ENCODE measurements at regions not wholly inside any gene's neighbourhood (a gene's known extent, or its start where the extent isn't known, plus 50 kb on each side); places are given as distances from the start of the nearest gene placed in this dataset.

GRCh38 chr10:113434950-113435349 is 117.9 kb upstream of the HABP2 start:
- H3K4me2 ChIP-seq (ENCODE audit: insufficient read depth, low read length): no peak overlapping the region
- no peak overlapping the region for H3K27ac ChIP-seq (ENCODE audit: low read length)
- H4K20me1 ChIP-seq (ENCODE audit: insufficient read depth, low read length): no peaks in the 10 kb centered on the region
- no peak overlapping the region for H2AFZ ChIP-seq (ENCODE audit: low read depth, low read length)
- H3K4me1 ChIP-seq (ENCODE audit: insufficient read depth, low read length): no peaks in the 10 kb centered on the region
- no peak for TF ChIP-seq CTCF (IDR thresholded peaks at IDR 0.05; ENCODE audit: borderline replicate concordance, extremely low read depth, low read length, poor library complexity, severe bottlenecking)
- no peak for TF ChIP-seq EZH2 (IDR thresholded peaks at IDR 0.05; ENCODE audit: borderline replicate concordance, low read depth, low read length, severe bottlenecking)
- H3K4me3 ChIP-seq (ENCODE audit: low read depth in 1 of 2, low read length in 2 of 2): no peak overlapping the region
- ATAC-seq (ENCODE audit: insufficient read depth, low read depth) (no peak), DNase-seq (no peak)
- no peak overlapping the region for H3K9ac ChIP-seq (ENCODE audit: low read depth, low read length)
- no peaks in the 10 kb centered on the region for H3K36me3 ChIP-seq (ENCODE audit: insufficient read depth, low read length)
- H3K9me3 ChIP-seq (ENCODE audit: insufficient read depth, low read length, severe bottlenecking): no peaks in the 10 kb centered on the region
- no peaks in the 10 kb centered on the region for H3K79me2 ChIP-seq (ENCODE audit: insufficient read depth, low read length)
- H3K27me3 ChIP-seq (ENCODE audit: insufficient read depth, low read length, poor library complexity): peaks cover 2% of the 10 kb centered on the region

- Histone ChIP-seq H3K27me3 (ENCODE audit: insufficient read depth, low read length, poor library complexity) (peaks cover 2% of the 10 kb centered on the region), H3K4me3 (ENCODE audit: low read depth in 1 of 2, low read length in 2 of 2) (no peak overlapping the region), H3K4me2 (ENCODE audit: insufficient read depth, low read length) (no peak overlapping the region), H3K79me2 (ENCODE audit: insufficient read depth, low read length) (no peaks in the 10 kb centered on the region), H3K36me3 (ENCODE audit: insufficient read depth, low read length) (no peaks in the 10 kb centered on the region), H3K9ac (ENCODE audit: low read depth, low read length) (no peak overlapping the region), H3K4me1 (ENCODE audit: insufficient read depth, low read length) (no peaks in the 10 kb centered on the region), H4K20me1 (ENCODE audit: insufficient read depth, low read length) (no peaks in the 10 kb centered on the region), H3K9me3 (ENCODE audit: insufficient read depth, low read length, severe bottlenecking) (no peaks in the 10 kb centered on the region), H3K27ac (ENCODE audit: low read length) (no peak overlapping the region), H2AFZ (ENCODE audit: low read depth, low read length) (no peak overlapping the region)
- DNase-seq (no peak), ATAC-seq (ENCODE audit: insufficient read depth, low read depth) (no peak)
- no peak for TF ChIP-seq EZH2 (IDR thresholded peaks at IDR 0.05; ENCODE audit: borderline replicate concordance, low read depth, low read length, severe bottlenecking)
- TF ChIP-seq CTCF (IDR thresholded peaks at IDR 0.05; ENCODE audit: borderline replicate concordance, extremely low read depth, low read length, poor library complexity, severe bottlenecking): no peak
These were observed 117.0 kb upstream of the HABP2 start for GRCh38 chr10:113435881-113436280.

GRCh38 chr10:113436851-113437250 is 116.0 kb upstream of the HABP2 start:
- Histone ChIP-seq H3K9me3 (ENCODE audit: insufficient read depth, low read length, severe bottlenecking) (no peaks in the 10 kb centered on the region), H2AFZ (ENCODE audit: low read depth, low read length) (no peak overlapping the region), H3K36me3 (ENCODE audit: insufficient read depth, low read length) (no peaks in the 10 kb centered on the region), H3K27ac (ENCODE audit: low read length) (no peak overlapping the region), H3K79me2 (ENCODE audit: insufficient read depth, low read length) (no peaks in the 10 kb centered on the region), H3K4me2 (ENCODE audit: insufficient read depth, low read length) (no peak overlapping the region), H4K20me1 (ENCODE audit: insufficient read depth, low read length) (no peaks in the 10 kb centered on the region), H3K4me3 (ENCODE audit: low read depth in 1 of 2, low read length in 2 of 2) (no peak overlapping the region), H3K27me3 (ENCODE audit: insufficient read depth, low read length, poor library complexity) (peaks cover 7% of the 10 kb centered on the region), H3K4me1 (ENCODE audit: insufficient read depth, low read length) (no peaks in the 10 kb centered on the region), H3K9ac (ENCODE audit: low read depth, low read length) (no peak overlapping the region)
- no peak for ATAC-seq (ENCODE audit: insufficient read depth, low read depth)
- TF ChIP-seq EZH2 (IDR thresholded peaks at IDR 0.05; ENCODE audit: borderline replicate concordance, low read depth, low read length, severe bottlenecking): no peak
- TF ChIP-seq CTCF (IDR thresholded peaks at IDR 0.05; ENCODE audit: borderline replicate concordance, extremely low read depth, low read length, poor library complexity, severe bottlenecking): no peak
- no peak for DNase-seq

- ATAC-seq (ENCODE audit: insufficient read depth, low read depth) (no peak), DNase-seq (no peak)
- no peaks in the 10 kb centered on the region for H3K36me3 ChIP-seq (ENCODE audit: insufficient read depth, low read length)
- H2AFZ ChIP-seq (ENCODE audit: low read depth, low read length): no peak overlapping the region
- no peaks in the 10 kb centered on the region for H4K20me1 ChIP-seq (ENCODE audit: insufficient read depth, low read length)
- no peak overlapping the region for H3K4me3 ChIP-seq (ENCODE audit: low read depth in 1 of 2, low read length in 2 of 2)
- H3K9me3 ChIP-seq (ENCODE audit: insufficient read depth, low read length, severe bottlenecking): no peaks in the 10 kb centered on the region
- no peaks in the 10 kb centered on the region for H3K4me1 ChIP-seq (ENCODE audit: insufficient read depth, low read length)
- no peak overlapping the region for H3K27ac ChIP-seq (ENCODE audit: low read length)
- H3K4me2 ChIP-seq (ENCODE audit: insufficient read depth, low read length): no peak overlapping the region
- H3K79me2 ChIP-seq (ENCODE audit: insufficient read depth, low read length): no peaks in the 10 kb centered on the region
- no peak for TF ChIP-seq CTCF (IDR thresholded peaks at IDR 0.05; ENCODE audit: borderline replicate concordance, extremely low read depth, low read length, poor library complexity, severe bottlenecking)
- H3K9ac ChIP-seq (ENCODE audit: low read depth, low read length): no peak overlapping the region
- peaks cover 15% of the 10 kb centered on the region for H3K27me3 ChIP-seq (ENCODE audit: insufficient read depth, low read length, poor library complexity)
These were observed 114.2 kb upstream of the HABP2 start for GRCh38 chr10:113438652-113439051.
